ELR (cell line): ENCODE measurements at regions not wholly inside any gene's neighbourhood (a gene's known extent, or its start where the extent isn't known, plus 50 kb on each side); places are given as distances from the start of the nearest gene placed in this dataset.

ENCODE experiments used
- DNase-seq: peaks from one replicate; pipeline ENCODE4 v3.0.0-alpha.2; 2015; ENCODE audit warnings: low read depth

DNA sequence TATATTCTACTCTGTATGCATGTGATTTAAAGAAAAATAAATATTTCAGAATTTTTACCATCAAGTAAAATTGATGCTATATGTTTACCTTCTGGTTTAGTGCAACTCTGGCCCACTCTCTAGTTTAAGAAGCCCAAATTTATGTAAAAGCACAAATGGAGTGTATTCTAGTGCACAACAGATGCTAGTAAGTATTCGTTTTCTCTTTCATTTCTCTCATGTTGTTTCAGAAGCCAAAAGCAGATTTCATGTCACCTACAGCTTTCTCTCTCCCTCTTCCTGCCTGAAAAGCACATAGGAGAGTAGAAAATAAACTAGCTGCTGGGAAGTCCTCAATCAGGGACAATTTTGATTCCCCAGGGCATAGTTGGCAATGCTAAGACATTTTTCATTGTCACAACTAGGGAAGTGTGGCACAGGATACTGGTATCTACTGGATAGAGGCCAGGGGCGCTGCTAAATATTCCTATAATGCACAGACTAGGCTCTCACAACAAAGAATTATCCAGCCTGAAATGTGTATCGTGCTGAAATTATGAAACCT is 147.4 kb upstream of the ARHGEF26 start:
- no peak for DNase-seq

DNA sequence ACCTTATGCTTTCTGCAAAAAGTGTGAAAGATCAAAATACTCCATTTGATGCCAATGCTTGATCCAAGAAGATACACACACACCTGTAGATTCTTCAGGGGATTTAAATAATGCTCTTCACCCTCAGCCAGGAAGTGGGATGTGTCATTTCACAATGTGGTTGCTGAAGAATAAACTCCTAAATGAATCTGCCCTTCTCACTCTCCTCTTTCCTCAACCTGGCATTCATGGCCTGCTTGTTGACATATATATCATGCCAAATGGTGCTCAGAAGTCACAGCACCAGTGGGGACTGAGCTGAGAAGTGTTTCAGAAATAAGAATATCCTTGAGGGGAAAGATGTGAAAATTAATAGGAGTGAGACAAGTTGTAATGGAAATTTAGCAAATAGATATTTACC is 146.6 kb upstream of the ARHGEF26 start:
- no peak for DNase-seq

DNA sequence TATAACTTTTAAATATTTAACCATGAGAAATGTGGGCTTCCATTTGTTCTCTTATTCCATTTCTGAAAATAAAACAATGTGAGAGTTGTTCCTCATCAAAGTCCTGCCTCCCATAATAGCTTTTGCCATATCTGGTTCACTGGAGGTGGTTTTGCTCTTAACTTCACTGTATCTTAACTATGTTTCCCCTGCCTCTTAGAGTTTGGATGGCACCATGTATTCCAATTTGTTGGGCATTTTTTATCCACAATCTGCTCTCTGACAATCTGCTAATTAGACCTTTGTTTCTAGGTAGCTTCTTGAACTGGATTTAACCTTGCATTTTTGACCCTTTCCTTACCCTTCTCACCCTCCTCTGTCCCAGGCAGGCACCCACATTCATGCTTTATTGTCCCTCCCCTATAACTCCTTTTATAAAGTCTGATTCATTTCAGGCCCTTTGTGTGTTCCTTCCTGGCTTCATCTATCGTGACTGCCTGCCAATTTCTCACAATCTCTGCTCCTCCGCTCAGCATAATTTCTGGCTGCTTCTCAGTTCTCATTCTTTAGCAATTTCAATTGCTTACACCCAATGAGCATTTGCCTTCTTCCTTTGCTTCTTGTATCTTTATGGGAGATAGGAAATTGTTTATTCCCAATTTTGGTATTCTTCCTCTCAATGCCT is 144.2 kb upstream of the ARHGEF26 start:
- no peak for DNase-seq

DNA sequence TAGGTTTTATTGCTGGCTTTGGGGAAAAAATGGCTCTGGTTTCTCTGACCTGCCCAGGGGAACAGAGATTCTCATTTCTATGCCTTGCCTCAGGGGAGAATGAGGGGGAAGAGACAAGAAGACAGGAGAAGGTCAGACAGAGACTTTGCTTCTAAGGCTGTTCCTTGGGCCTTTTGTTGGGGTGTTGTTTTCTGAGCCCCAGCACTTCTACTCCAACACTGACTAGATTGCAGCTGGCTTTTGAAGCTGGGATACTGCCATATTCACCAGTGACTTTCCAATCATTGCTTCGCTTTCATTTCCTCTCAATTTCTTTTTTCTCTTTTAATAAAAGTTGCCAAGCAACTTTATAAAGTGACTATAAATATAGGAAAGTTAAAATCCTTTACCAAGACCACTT is 143.2 kb upstream of the ARHGEF26 start:
- DNase-seq: no peak

DNA sequence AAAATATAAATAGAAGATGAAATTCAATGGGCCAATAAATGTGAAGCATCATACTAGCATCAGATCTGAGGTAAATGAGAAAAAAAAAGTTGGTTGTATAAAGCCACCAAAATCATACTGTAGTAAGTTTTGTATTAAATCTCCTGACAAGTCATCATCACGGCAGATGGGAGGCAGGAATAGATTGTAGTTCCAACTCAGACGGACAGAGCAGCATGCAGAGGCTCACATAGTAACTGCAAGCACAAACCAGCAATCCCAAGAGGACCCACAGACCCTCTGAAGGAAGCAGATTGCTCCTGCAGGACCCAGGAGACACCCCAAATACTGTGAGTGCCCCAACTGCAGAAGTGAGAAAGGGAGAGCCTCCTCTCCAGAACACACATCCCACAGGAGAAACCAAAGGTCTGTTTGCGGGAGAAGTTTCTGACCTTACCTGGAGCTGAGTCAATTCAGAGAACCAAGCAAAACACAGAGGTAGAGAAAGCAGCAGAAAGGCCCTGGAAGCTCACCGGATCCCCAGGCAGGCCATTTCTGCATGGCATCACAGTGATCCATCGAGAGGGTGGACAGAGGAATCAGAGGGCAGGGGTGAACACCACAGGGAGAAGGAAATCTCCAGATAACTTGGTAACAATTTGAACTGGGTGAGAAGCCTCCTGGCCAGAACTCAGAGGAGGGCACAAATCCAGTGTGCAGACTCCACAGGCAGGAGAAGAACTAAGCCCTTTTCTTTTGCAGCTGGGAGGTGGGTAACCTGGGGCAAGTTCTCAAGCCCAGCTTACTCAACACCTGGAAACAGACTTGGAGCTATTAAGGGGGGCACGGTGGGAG is 141.6 kb upstream of the ARHGEF26 start:
- DNase-seq: no peak

DNA sequence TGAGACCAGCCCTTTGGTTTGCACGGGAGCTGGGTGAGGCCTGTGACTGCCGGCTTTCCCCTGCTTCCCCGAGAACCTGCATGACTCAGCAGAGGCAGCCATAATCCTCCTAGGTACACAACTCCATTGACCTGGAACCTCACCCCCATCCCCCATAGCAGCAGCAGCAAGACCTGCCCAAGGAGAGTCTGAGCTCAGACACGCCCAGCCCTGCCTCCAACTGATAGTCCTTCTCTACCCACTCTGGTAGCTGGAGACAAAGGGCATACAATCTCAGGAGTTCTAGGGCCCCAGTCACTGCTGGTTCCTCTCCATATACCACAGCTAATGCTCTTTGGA is 141.0 kb upstream of the ARHGEF26 start:
- no peak for DNase-seq

DNA sequence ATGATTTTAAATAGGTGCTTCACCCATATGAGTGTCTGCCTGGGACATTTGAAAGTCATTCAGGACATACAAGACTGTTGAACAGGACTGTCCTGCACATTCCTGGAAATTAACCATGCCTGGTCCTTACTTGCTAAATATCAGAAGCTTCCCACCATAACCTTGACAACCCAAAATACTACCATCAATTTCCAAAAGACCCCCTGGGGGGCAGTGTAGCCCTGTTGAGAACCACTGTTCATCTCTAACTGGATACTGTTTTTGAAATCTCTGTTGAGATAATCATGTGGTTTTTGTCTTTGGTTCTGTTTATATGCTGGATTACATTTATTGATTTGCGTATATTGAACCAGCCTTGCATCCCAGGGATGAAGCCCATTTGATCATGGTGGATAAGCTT is 123.8 kb upstream of the ARHGEF26 start:
- peak; percentile 31 for DNase-seq

DNA sequence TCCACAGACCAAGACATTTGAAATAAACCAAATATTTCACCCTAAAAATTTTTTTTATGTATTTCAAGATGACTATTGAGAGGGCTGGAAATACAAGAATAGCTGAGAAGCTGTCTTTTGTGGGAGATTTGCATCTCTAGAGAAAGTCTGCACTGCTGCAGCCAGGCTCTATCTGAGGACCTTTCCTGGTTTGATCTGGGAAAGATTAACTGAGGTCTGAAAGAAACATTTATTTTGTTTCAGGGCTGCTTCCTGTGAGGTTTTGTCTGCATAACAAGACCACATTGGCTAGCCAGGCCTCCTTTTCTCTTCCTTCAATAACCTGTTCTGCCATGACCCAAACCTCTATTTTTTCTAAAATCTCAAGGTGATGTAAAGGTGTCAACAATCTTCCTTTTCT is 117.5 kb upstream of the ARHGEF26 start:
- no peak for DNase-seq

DNA sequence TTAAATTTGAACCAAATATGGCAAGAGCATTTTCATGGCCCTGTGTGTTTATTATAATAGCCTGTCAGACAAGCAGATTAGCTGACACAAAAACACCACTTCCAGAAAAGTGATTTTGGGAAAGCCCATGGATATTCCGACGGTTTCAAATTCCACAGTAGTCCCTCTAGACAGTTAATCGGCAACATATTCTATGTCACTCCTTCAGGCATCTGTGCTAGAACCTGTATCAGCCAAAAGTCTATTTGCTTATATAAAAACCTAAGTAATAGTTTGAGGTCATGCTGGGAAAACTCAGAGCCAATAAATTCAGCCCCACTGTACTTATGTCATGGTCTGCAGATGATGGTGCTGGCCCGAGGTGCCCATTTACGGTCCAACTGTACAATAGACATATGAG is 110.2 kb upstream of the ARHGEF26 start:
- DNase-seq: no peak

DNA sequence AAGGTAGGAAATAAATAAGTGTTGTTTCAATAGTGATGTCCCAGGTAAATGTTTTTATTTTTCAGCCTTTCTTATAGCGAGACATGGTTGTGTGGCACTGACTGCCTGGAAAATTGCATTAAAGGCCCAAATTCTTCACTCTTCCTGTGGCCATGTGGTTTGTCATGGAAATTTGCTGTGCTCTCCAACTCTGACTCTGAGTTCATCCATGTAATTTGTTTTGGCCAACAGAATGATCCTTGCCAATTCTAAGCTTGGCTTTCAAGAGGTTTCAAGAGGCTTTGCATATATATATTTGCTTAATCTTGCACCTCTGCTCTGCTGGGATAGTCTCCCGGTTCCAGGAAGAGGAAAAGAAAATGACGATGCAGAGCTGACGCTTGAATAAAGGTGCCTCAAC is 107.5 kb upstream of the ARHGEF26 start:
- DNase-seq: no peak

DNA sequence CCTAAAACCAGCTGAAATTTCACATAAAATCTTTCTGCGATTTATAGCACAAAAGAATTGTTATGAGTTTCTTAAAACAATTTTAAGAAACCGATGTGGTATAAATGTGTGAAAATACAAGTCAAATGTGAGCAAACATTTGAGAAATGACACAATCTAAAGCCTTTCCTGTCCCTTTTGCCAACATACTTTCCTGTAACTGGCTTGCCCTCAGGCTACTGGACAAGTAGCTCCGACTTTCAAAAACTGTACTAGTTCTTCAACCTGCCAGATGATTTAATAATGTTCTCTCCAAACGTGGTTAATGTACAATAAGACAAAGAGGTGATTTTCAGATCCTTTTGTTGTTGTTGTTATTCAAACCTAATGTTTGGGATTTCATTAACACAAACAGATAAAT is 105.9 kb upstream of the ARHGEF26 start:
- DNase-seq: no peak

DNA sequence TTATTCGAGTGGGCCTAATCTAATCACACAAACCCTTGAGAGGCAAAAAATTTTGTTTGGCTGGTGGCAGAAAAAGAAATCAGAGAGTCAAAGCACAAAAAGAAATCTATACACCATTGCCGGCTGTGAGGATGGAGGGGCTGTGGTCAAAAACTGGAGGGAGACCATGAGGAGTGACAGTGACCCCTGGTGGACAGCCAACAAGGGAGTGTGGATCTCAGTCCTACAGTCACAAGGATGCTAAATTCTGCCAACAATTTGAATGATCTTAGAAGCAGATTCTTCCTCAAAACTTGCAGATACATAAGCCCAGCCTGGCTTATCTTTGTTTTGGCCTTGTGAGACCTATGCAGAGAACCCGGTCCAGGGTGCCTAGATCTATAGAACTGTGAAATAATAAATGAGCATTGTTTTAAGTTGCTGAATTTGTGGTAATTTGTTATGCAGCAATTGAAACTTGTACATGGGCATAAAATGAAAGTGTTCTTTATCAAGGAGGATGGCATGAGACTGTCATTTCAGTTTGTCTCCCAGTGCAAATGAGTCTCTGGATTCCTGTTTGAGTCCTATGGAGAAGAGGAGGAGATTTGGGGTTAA is 103.0 kb upstream of the ARHGEF26 start:
- DNase-seq: peak; percentile 56

DNA sequence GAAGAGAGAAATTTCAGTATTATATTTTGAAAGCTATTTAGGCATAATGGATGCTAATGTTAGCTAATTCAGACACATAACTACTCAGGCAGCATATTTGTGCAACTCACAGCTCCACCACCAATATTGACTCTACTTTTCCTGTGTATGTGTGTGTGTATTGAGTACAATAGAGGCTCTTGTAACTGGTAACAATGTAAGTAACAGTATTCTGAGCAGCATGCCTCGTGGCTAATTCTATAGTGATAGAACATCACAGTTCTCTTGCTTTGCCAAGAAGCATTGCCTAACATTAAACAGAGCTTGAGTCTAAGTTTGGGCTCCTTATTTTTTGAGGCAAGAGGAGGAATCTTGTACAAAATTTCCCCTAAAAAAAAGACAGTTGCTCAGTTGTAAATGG is 98.6 kb upstream of the ARHGEF26 start:
- DNase-seq: no peak

DNA sequence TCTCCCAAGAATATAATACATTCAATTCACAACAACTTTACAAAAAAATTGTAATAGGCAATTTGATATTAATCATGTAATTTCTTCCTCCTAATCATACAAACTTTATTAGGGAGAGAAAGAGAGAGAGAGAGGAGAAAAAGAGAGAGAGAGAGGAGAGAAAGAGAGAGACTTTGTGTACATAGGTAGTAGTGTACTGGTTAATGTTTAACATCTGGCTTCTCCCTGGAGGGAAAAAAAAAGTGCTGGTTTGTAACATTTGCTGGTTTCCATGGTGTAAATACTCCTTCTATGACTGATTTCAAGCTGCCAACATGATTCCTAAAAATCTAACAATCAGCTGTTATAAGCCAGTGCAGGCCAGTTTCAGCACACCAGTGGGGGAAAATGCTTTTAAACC is 98.0 kb upstream of the ARHGEF26 start:
- no peak for DNase-seq

DNA sequence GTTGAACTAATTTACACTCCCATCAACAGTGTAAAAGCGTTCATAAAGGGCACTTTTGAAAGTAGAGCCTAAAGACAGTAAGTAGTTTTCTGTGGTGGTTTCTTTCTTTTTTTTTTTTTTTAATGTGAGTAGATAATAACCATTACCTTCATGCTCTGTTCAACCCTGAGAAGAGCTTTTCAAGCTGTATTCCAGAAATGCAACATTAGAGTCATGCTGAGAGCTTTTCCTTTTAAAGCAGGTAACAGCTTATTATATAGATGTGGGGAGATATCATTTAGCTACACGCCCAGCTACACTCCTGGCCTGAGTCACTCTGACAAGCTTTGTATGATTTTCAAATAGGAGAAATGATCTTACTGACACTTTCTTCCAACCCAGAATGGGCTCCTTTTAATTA is 96.2 kb upstream of the ARHGEF26 start:
- no peak for DNase-seq

DNA sequence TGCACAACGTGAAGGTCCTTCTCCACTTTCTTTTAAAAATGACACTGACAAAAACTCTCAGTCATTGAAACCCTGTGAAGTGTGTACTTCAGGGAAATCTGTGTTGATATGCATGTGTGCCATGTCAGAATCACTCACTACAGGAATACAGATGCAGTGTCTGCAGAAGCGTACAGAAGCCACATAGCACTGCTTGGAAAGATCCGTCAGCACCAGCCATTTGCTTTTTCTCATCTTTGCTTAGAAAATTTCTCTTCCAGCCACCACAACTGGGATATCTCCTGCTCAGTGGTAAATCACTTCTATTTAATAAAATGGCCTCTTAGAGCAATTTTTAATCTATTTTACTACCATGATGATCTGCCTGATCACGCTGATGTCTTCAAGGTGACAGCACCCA is 91.3 kb upstream of the ARHGEF26 start:
- DNase-seq: no peak

DNA sequence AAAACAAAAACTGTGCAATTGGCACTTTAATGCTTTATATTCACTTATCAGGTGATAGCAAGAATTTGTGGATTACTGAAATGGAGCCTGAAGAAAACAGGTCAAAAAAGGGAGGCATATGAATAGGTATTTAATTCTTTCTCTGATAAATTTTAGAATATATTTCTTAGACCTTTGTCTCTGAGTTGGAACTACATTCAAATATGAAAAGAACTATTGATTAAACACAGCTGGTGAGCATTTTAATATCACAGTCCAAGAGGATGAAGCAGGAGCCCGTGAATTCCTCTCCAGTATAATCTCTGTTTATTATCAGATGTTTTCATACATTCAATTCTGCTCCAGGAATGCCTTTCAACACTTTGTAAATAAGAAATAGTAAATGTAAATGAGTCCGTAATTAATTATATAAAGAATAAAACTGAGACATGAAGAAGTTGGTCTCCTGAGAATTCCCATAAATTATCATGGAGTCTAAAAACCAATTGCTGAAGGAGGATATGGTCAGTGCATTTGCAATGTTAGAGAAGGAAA is 86.3 kb upstream of the ARHGEF26 start:
- no peak for DNase-seq

DNA sequence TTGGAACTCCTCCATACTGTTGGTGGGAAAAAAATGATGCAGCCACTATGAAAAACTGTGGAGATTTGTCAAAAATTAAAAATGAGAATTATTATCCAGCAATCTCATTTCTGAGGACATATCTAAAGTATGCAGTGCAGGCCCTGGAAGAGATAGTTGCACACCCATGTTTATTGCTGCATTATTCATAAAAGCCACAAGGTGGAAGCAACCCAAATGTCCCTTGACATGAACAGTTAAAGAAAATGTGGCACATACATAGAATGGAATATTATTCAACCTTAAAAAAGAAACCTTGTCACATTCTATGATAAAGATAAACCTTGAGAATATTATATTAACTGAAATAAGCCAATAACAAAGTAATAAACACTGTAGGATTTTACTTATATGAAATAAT is 80.9 kb upstream of the ARHGEF26 start:
- peak; percentile 56 for DNase-seq

DNA sequence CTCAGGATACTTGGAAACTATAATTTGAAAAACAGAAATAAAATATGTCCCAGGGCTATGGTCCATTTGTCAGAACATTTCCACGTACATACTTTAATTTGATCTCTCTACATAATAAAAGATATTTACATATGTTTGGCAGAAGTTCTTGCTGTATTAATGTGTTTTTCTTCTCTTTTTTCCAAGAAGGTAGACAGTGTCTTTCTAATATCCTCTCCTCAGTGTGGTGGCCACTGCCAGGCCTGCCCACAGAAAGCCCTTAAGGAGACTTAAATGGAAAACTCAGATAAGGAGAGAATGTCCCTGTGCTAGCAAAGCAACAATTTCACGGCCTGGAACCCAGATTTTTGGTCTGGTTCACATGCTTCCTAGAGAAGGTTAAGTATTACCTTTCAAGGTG is 76.5 kb upstream of the ARHGEF26 start:
- DNase-seq: no peak

DNA sequence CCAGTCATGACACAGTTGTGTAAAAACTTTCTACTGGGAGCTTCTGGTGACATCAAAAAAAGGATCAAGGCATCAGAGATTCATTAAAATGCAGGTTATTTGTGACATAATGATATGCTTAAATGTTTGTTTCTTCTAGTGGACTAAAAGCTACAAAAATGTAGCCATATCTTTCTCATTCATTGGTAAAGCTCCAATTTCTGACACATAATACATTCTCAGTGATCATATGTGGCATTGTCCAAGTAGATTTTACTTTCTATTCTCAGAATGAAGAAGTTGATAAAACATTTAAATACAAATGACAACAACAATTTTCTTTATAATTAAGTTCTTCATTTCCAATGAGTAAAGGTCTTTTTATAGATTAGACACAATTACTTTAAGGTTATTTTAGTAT is 71.0 kb upstream of the ARHGEF26 start:
- DNase-seq: peak; percentile 28

DNA sequence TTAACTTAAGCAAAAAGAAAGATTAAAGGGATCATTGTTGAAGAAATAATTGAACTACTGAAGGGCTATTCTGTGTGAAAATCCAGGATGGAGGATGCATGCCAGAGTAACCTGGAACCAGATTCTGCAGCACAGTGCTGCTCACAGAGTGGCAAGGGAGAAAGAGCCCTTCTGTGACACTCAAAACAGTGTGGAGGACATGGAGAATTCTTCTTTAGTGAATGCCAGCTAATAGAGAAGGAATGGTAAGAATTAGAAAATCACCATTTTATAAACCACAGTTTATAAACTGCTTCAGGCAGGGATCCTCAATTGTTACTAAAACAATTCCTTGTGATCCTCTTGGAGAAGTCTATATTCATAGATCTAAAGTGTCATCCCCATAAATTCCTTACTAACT is 70.4 kb upstream of the ARHGEF26 start:
- DNase-seq: peak; percentile 54

DNA sequence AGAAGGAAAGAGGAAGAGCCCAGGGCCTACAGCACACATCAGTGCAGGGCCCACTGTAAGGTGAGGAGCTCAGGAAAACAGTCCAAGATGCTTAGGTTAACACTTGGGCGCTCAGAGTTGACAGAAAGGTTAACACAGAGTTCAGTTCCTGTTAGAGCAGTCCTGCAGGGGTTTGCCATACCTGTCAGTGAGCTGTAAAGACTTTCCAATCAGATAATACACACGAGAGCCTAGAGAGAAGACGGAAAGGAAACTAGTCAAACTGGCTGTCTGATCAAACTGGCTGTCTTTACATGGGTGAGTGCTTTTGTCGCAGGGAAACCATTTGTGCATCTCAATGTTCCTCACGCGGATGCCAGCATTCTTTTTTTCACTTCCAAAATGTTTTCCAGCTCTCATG is 61.4 kb upstream of the ARHGEF26 start:
- no peak for DNase-seq
